ENCODE measurements at regions not wholly inside any gene's neighbourhood (a gene's known extent, or its start where the extent isn't known, plus 50 kb on each side); places are given as distances from the start of the nearest gene placed in this dataset.

DNA sequence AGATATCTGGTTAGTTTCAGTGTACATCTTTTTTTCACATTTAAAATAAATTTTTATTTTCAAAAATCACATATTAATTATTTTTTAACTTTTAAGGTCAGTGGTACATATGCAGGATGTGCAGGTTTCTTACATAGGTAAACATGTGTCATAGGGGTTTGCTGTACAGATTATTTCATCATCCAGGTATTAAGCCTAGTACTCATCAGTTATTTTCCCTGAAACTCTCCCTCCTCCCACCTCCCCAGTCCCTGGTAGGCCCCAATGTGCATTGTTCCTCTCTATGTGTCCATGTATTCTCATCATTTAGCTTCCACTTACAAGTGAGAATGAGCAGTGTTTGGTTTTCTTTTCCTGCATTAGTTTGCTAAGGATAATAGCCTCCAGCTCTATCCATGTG is 323.0 kb downstream of the C7orf25 start:
- ATAC-seq: no peak
- H3K27ac ChIP-seq (ENCODE audit: extremely low read depth, low read depth, low read length): no peak overlapping the region
- H3K9me3 ChIP-seq (replicated peaks; ENCODE audit: control insufficient read depth, insufficient read depth, low read depth, low read length): no peaks in the 10 kb centered on the region
- no peak overlapping the region for H3K4me2 ChIP-seq (ENCODE audit: insufficient read depth, low read length)
- H3K9me1 ChIP-seq (ENCODE audit: control insufficient read depth, insufficient read depth, low read length): no peaks in the 10 kb centered on the region
- ChIA-PET CTCF (ENCODE audit: low intra/inter-chr PET ratio) (no interaction called here), POLR2A (no interaction called here)
- DNase-seq (ENCODE audit: extremely low read depth in 1 of 4, low spot score in 3 of 4): no peak
- intact Hi-C loops (cut with micrococcal nuclease): no loop called here
- no peak overlapping the region for H3K9ac ChIP-seq (ENCODE audit: insufficient read depth in 1 of 2, low read depth in 2 of 2, low read length in 2 of 2)
- H2AFZ ChIP-seq (ENCODE audit: low read depth, low read length): no peak overlapping the region
- in situ Hi-C loops (cut with MboI): no loop called here
- H3K4me1 ChIP-seq (replicated peaks in 1 of 2; ENCODE audit: control insufficient read depth in 2 of 2, insufficient read depth in 2 of 2, low read length in 2 of 2): no peaks in the 10 kb centered on the region
- no peaks in the 10 kb centered on the region for H3K79me2 ChIP-seq (ENCODE audit: control insufficient read depth, insufficient read depth, low read length)
- no peaks in the 10 kb centered on the region for H4K20me1 ChIP-seq (replicated peaks; ENCODE audit: control insufficient read depth, insufficient read depth, low read length)
- no peak overlapping the region for H3K4me3 ChIP-seq
- H3K36me3 ChIP-seq (ENCODE audit: control insufficient read depth, insufficient read depth, low read length): no peaks in the 10 kb centered on the region
- H3K27me3 ChIP-seq (ENCODE audit: control insufficient read depth in 2 of 2, insufficient read depth in 2 of 2, low read length in 2 of 2): no peaks in the 10 kb centered on the region
- no peak for TF ChIP-seq MAFG (tag; conservative IDR thresholded peaks at IDR 0.05)
- TF ChIP-seq, protein P1, sequence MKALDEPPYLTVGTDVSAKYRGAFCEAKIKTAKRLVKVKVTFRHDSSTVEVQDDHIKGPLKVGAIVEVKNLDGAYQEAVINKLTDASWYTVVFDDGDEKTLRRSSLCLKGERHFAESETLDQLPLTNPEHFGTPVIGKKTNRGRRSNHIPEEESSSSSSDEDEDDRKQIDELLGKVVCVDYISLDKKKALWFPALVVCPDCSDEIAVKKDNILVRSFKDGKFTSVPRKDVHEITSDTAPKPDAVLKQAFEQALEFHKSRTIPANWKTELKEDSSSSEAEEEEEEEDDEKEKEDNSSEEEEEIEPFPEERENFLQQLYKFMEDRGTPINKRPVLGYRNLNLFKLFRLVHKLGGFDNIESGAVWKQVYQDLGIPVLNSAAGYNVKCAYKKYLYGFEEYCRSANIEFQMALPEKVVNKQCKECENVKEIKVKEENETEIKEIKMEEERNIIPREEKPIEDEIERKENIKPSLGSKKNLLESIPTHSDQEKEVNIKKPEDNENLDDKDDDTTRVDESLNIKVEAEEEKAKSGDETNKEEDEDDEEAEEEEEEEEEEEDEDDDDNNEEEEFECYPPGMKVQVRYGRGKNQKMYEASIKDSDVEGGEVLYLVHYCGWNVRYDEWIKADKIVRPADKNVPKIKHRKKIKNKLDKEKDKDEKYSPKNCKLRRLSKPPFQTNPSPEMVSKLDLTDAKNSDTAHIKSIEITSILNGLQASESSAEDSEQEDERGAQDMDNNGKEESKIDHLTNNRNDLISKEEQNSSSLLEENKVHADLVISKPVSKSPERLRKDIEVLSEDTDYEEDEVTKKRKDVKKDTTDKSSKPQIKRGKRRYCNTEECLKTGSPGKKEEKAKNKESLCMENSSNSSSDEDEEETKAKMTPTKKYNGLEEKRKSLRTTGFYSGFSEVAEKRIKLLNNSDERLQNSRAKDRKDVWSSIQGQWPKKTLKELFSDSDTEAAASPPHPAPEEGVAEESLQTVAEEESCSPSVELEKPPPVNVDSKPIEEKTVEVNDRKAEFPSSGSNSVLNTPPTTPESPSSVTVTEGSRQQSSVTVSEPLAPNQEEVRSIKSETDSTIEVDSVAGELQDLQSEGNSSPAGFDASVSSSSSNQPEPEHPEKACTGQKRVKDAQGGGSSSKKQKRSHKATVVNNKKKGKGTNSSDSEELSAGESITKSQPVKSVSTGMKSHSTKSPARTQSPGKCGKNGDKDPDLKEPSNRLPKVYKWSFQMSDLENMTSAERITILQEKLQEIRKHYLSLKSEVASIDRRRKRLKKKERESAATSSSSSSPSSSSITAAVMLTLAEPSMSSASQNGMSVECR (CRISPR knock-in tag; IDR thresholded peaks at IDR 0.05): no peak
- no peak for TF ChIP-seq RBBP5 (IDR thresholded peaks at IDR 0.05; ENCODE audit: borderline replicate concordance, insufficient read depth, low read length, poor library complexity, severe bottlenecking)
- TF ChIP-seq ZNF830 (CRISPR knock-in tag; IDR thresholded peaks at IDR 0.05): no peak
- TF ChIP-seq PHF21A (IDR thresholded peaks at IDR 0.05; ENCODE audit: borderline replicate concordance, low read depth): no peak
- TF ChIP-seq NONO (IDR thresholded peaks at IDR 0.05; ENCODE audit: low read depth in 2 of 2, low read length in 1 of 2): no peak
- no peak for TF ChIP-seq BRD9 (IDR thresholded peaks at IDR 0.05; ENCODE audit: low read depth, partially characterized antibody)
- no peak for TF ChIP-seq ESRRA (IDR thresholded peaks at IDR 0.05; ENCODE audit: borderline replicate concordance, low read depth)
- TF ChIP-seq, protein P2, sequence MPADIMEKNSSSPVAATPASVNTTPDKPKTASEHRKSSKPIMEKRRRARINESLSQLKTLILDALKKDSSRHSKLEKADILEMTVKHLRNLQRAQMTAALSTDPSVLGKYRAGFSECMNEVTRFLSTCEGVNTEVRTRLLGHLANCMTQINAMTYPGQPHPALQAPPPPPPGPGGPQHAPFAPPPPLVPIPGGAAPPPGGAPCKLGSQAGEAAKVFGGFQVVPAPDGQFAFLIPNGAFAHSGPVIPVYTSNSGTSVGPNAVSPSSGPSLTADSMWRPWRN (IDR thresholded peaks at IDR 0.05; ENCODE audit: low read depth): no peak
- no TSS peak for BruUV-seq (replicated peaks)
- FAIRE-seq: no peak

Measured in K562 (cell line).